SH-SY5Y (cell line): ENCODE measurements at regions not wholly inside any gene's neighbourhood (a gene's known extent, or its start where the extent isn't known, plus 50 kb on each side); places are given as distances from the start of the nearest gene placed in this dataset.

Source experiments
- GATA2 ChIP-seq: IDR thresholded peaks from 2 replicates; pipeline ENCODE4 v1.6.1; 2011; ENCODE audit warnings: mild to moderate bottlenecking, low read depth, low read length
- GATA3 ChIP-seq: IDR thresholded peaks from 2 replicates; pipeline ENCODE4 v1.6.1; 2011; ENCODE audit warnings: low read depth, mild to moderate bottlenecking, low read length, moderate library complexity

DNA sequence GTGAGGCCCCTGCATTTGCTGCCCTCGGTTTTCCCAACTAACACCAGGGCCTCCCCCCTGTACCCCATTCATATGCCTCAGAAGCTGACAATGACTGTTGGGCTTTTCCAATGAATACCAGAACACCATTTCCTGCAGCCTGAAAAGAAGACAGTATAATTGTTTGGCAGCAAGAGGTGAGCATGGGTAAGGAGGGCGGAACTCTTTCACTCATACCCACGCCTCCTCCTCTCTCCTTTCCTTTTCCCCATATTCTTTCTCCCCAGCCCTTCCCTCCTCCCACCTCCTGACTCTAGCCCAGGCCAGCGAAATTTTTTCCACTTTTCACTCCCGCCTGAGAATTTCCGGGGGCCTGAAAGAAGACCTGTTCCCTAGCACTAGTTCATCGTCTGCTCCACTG lies 58.0 kb upstream of the CHST1 start:
- TF ChIP-seq GATA3 (no peak), GATA2 (no peak)
